Lower leg skin (tissue), 3 donors: ENCODE measurements at regions not wholly inside any gene's neighbourhood (a gene's known extent, or its start where the extent isn't known, plus 50 kb on each side); places are given as distances from the start of the nearest gene placed in this dataset.

Experiments
- POLR2A ChIP-seq, 2 donors: fragments of 450-650 bp; IDR thresholded peaks; one replicate each; pipeline ENCODE4 v1.6.1; 2016 to 2017; ENCODE audit warnings: antibody characterized with exemption in 2 of 2, mild to moderate bottlenecking in 1 of 2, moderate library complexity in 1 of 2
- TF ChIP-seq, protein P1 (sequence below), 3 donors: fragments of 450-650 bp; IDR thresholded peaks; one replicate each; pipeline ENCODE4 v1.5.1; 2016; ENCODE audit warnings: antibody characterized with exemption in 3 of 3, mild to moderate bottlenecking in 3 of 3, moderate library complexity in 2 of 3

DNA sequence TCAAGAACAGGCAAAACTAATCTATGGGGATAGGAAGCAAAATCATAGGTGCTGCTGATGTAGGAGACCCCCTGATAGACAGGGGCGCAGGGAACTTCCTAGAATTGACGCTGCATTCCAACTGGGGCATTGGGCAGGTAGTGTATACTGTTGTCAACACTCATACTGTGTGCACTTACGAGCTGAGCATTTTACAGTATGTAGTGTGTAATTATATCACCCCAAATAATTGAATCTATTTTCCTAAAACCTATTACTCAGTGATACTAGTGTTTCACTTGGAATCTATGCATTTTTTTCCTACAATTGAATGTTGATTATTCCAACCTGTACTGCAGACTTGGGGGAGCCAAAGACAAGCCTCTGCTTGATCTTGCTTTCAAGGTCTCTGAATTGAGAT is 207.0 kb upstream of the PRKCQ start:
- TF ChIP-seq, protein P1, sequence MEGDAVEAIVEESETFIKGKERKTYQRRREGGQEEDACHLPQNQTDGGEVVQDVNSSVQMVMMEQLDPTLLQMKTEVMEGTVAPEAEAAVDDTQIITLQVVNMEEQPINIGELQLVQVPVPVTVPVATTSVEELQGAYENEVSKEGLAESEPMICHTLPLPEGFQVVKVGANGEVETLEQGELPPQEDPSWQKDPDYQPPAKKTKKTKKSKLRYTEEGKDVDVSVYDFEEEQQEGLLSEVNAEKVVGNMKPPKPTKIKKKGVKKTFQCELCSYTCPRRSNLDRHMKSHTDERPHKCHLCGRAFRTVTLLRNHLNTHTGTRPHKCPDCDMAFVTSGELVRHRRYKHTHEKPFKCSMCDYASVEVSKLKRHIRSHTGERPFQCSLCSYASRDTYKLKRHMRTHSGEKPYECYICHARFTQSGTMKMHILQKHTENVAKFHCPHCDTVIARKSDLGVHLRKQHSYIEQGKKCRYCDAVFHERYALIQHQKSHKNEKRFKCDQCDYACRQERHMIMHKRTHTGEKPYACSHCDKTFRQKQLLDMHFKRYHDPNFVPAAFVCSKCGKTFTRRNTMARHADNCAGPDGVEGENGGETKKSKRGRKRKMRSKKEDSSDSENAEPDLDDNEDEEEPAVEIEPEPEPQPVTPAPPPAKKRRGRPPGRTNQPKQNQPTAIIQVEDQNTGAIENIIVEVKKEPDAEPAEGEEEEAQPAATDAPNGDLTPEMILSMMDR (IDR thresholded peaks at IDR 0.05): no peak
- TF ChIP-seq POLR2A (IDR thresholded peaks at IDR 0.05): no peak
